ENCODE measurements at regions not wholly inside any gene's neighbourhood (a gene's known extent, or its start where the extent isn't known, plus 50 kb on each side); places are given as distances from the start of the nearest gene placed in this dataset.
"Not testable (repeated sequence)": the region's sequence is repeated elsewhere in the genome, so short reads cannot be mapped to it uniquely, and the experiment has no call there.

- intact Hi-C loops (cut with DNase I; ENCODE audit: low total_unique reads) = no loop called here
- 92 to 96% methylated on average over 6 of the region's 6 CpGs for WGBS, 2 donors
- no peaks in the 10 kb centered on the region for H3K27me3 ChIP-seq
- H3K4me3 ChIP-seq = no peak overlapping the region
- no peaks in the 10 kb centered on the region for H3K36me3 ChIP-seq (ENCODE audit: low read depth, missing control alignments)
- no peaks in the 10 kb centered on the region for H3K9me3 ChIP-seq
- no peak for DNase-seq
- no peak overlapping the region for H3K27ac ChIP-seq
- no peaks in the 10 kb centered on the region for H3K4me1 ChIP-seq
- no peak for TF ChIP-seq CTCF (IDR thresholded peaks at IDR 0.05)
- TF ChIP-seq POLR2A (IDR thresholded peaks at IDR 0.05) = no peak
These were observed 425.9 kb upstream of the POM121L12 start for GRCh38 chr7:52609511-52609910.

GRCh38 chr7:52592698-52593097 is 442.7 kb upstream of the POM121L12 start:
- TF ChIP-seq POLR2A (IDR thresholded peaks at IDR 0.05) (no peak), CTCF (IDR thresholded peaks at IDR 0.05) (no peak)
- intact Hi-C loops (cut with DNase I; ENCODE audit: low total_unique reads) = no loop called here

GRCh38 chr7:52586704-52587103 is 448.7 kb upstream of the POM121L12 start:
- intact Hi-C loops (cut with DNase I; ENCODE audit: low total_unique reads) = no loop called here
- no peak for DNase-seq
- H3K9me3 ChIP-seq = no peaks in the 10 kb centered on the region
- H3K27me3 ChIP-seq = no peaks in the 10 kb centered on the region
- no peaks in the 10 kb centered on the region for H3K4me1 ChIP-seq
- no peak overlapping the region for H3K4me3 ChIP-seq
- no peak overlapping the region for H3K27ac ChIP-seq
- WGBS, 2 donors = 30 to 42% methylated on average over 4 of the region's 4 CpGs
- TF ChIP-seq CTCF (IDR thresholded peaks at IDR 0.05) (no peak), POLR2A (IDR thresholded peaks at IDR 0.05) (no peak)
- no peaks in the 10 kb centered on the region for H3K36me3 ChIP-seq (ENCODE audit: low read depth, missing control alignments)

More at GRCh38 chr7:52592698-52593097, 442.7 kb upstream of the POM121L12 start:
- no peak for DNase-seq
- Histone ChIP-seq H3K4me3 (no peak overlapping the region), H3K4me1 (no peaks in the 10 kb centered on the region), H3K27me3 (no peaks in the 10 kb centered on the region), H3K9me3 (no peaks in the 10 kb centered on the region), H3K36me3 (ENCODE audit: low read depth, missing control alignments) (no peaks in the 10 kb centered on the region), H3K27ac (no peak overlapping the region)
- 70 to 79% methylated on average over 3 of the region's 3 CpGs for WGBS, 2 donors

- TF ChIP-seq CTCF (IDR thresholded peaks at IDR 0.05) = no peak
- no peak for TF ChIP-seq POLR2A (IDR thresholded peaks at IDR 0.05)
- intact Hi-C loops (cut with DNase I; ENCODE audit: low total_unique reads) = no loop called here
These were observed 451.4 kb upstream of the POM121L12 start for GRCh38 chr7:52584041-52584440.

GRCh38 chr7:52573141-52573540 is 462.3 kb upstream of the POM121L12 start:
- H3K9me3 ChIP-seq; H3K4me3 ChIP-seq; H3K4me1 ChIP-seq; H3K27me3 ChIP-seq; H3K36me3 ChIP-seq (ENCODE audit: low read depth, missing control alignments); H3K27ac ChIP-seq; intact Hi-C loops (cut with DNase I; ENCODE audit: low total_unique reads); DNase-seq: not testable (repeated sequence)
- WGBS, 2 donors = 96% methylated on average over 6 of the region's 6 CpGs

More at GRCh38 chr7:52584041-52584440, 451.4 kb upstream of the POM121L12 start:
- DNase-seq = no peak
- Histone ChIP-seq H3K4me1 (no peaks in the 10 kb centered on the region), H3K27ac (no peak overlapping the region), H3K27me3 (no peaks in the 10 kb centered on the region), H3K4me3 (no peak overlapping the region), H3K36me3 (ENCODE audit: low read depth, missing control alignments) (no peaks in the 10 kb centered on the region), H3K9me3 (no peaks in the 10 kb centered on the region)
- WGBS, 2 donors = 55 to 59% methylated on average over 2 of the region's 2 CpGs

Measured in testis (tissue), 2 donors.